GM18867 (cell line): ENCODE measurements at regions not wholly inside any gene's neighbourhood (a gene's known extent, or its start where the extent isn't known, plus 50 kb on each side); places are given as distances from the start of the nearest gene placed in this dataset.
"Not testable (repeated sequence)": the region's sequence is repeated elsewhere in the genome, so short reads cannot be mapped to it uniquely, and the experiment has no call there.

Experiments
- ATAC-seq: cut with Tn5 transposase; IDR thresholded peaks from one replicate; pipeline ENCODE4 v1.9.1; 2021; ENCODE audit warnings: mild to moderate bottlenecking, moderate library complexity; ENCODE audit not compliant: unreplicated experiment

DNA sequence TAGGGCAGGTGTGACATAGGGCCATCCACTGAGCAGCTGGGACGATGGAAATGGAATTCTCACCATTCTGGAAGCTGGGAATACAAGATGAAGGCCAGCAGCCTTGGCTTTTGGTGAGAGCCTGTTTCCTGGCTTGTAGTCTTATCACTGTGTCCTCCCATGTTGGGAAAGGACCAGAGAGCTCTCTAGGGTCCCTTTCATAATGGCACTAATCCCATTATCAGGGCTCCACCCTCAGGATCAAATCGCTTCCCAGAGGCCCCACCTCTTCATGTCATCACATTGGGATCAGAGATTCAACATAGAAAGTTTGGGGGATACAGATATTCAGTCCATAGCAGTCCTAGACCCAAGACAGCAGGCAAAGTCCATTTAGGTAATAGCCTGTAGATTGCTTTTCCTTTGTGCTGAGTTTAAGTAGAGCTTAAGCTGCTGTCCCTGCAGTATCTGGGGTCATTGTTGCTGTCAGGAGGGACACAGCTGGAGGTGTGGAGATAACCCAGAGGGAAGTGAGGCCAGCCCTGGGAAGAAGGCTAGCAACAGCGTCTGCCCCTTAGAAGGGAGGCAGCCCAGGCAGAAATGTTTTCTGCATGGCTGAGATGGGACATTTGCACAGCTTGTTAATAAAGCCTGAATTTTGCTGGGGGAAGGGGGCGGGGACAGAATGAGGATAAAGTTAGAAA, 136.5 kb upstream of the GPR12 start:
- ATAC-seq: no peak

DNA sequence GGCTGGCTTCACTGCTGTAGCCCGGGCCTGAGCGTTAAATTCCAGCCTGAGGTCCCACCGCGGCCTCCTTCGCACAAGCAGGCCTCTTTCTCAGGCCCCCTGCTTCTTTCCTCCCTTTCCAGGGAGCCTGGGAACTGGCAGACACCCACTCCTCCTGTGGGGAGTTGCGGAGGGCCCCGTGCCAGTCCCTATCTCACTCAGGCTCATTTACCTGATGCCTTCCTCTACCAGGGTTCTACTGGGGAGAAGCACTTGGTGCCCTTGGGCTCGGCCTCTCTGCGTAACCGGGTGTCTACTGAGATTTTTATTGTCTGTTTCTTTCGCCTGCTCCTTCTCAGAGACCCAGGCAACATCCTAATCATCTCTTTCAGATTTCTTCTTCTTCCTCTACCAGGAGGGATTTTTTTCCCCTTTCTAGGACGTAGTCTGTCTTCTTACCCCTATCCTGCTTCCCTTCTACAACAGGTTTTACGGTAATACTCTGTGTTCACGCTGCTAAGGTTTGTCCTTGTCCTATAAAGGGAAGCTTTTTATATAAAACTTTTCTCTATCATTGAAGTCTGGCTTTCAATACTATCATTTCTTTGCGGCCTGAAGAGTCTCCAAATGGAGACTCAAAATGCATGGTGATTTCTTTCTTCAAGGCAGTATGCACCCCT, 135.4 kb upstream of the GPR12 start:
- no peak for ATAC-seq

DNA sequence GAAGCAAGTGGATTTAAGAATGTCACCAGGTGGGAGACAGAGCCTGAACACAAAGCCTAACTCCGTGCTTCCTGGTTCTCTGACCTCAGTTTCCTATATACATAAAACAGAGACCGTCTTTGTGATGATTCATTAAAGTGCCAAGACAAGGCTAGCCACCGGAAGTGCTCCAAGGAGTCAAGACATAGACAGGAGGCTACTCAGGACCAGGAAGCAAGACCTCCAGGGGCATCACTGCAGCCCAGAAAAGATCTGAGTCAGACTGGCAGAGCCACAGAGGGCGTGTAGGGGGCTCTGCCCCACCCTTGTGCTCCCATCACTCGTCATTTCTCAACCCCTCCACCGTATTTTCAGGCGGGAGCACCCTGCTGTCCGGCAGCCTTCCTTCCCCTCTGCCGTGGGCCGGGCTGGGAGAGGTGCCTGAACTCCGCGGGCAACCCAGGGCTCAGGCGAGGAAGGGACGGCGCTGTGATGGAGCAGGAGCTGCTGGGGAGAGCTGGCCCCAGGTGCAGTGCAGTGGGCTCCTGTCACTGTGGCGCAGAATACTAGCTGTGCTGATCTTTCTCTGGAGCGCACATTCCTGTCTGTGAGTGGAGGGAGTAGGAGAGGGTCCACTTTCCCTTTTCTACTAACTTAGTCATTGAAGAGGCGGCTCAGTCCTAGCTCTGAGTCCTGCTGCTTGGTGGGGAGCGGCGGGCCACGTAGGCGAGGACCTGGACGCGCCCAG, 134.7 kb upstream of the GPR12 start:
- ATAC-seq: no peak

DNA sequence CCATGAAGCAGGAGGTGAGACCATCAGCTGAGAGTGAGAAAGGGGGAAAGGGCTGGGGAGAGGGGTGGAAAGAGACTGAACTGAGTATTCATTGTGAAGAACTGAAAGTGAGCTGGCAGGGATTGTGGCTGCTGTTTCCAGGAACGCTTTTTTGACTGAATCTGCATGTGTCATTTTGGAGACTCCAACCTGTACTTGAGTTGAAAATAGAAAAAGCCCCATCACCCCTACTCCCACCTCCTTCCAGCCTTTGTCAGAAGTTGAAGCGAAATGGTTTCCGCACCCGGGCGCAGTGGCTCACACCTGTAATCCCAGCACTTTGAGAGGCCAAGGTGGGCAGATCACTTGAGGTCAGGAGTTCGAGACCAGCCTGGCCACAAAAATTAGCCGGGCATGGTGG, 128.0 kb upstream of the GPR12 start:
- no peak for ATAC-seq

DNA sequence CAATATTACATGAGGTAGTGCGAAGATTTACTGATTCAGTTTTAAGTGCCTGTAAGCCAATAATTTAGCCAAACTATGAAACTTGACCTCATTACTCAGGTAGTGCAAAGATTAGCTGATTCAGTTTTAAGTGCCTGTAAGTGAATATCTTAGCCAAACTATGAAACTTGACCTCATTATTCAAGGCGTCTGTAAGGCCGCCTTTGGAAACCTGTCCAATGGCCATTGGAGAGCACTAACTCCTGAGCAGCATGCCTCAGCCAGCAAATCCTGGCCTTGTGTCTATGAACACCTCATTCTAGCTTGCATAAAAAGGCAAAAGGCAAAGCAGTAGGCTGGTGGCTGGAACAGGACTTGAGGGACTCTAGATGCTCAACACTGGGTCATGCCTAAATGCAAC, 127.0 kb upstream of the GPR12 start:
- ATAC-seq: no peak

DNA sequence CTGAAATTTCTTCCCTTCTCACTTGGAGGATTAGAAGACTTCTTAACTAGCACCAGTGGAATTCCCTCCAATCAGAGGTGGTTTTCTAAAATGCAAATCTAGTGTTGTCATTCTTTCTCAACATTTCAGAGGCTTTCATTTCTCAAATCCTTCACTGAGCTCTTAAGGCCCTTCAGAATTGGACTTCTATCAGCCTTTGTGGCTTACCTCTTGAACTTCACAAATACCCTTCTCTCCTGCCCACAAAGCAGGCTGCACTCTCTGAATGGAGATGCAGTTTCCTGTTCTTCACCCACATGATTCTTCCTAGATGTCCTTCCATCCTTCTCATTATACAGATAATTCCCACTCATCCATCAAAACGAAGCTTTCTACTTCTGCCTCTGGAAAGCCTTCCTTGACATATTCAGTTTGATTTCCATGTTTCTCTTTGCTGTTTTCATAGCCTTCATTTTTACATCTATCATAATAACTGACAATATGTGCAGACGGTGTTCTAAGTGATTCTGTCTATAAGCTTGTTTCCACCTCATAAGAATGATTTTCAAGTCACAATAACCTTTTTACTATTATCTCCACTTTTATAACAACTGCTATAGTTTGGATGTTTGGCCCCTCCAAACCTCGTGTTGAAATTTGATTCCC, 123.1 kb upstream of the GPR12 start:
- ATAC-seq: no peak

DNA sequence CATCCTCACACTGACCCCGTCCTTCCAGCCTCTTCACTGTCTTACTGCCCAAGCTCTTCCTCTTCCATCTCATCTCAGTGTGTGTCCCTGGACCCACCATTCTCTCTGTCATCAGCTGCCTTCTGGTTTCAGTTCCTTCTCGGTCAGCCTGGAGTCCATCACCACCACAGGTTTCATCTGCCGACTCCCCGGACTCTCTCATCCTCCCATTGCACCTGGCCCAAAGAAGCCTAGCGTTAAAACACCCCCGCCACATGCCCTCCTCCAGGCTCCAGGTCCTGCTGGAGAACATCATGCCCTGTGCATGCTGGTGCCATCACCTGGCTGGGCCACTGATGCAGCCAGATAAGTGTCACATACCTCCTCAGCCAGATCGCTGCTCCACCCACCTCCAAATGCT, 122.1 kb upstream of the GPR12 start:
- ATAC-seq: no peak

DNA sequence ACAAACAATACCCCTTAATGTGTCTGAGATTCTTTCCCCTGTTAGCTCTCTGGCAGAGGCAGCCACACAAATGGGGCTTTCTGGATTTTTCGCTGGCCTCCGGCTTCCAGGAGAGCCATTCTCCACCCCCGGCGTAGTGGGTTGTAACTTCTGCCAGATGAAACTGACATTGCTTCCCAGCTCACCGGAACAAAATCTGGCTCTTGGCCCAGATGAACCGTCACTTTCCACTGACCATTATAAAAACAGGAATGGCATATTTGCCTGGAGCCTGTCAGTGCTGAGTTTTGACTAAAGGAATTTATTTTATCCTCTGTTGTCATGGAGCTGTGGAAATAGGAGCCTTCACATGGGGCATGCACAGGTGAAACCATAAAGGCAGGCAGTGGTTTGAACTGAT, 120.6 kb upstream of the GPR12 start:
- ATAC-seq: no peak

DNA sequence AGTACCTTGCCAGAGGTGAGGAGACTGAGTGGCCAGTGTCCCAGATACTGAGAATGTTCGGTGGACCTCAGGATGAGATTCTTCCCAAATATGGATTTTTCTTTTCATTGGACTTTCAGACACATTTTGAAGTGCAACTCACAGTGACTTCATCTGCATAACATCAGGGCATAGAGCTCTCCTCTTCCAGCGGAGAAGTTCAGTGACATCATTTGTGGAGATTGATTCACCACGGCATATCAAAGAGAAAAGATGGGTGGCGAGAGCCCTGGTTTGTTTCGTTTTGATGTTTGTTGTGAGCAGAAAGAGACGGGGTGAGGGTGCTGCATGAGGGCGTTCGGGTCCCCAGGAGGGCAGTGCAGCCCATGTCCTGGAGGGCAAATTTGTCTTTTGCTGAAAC, 120.1 kb upstream of the GPR12 start:
- no peak for ATAC-seq

DNA sequence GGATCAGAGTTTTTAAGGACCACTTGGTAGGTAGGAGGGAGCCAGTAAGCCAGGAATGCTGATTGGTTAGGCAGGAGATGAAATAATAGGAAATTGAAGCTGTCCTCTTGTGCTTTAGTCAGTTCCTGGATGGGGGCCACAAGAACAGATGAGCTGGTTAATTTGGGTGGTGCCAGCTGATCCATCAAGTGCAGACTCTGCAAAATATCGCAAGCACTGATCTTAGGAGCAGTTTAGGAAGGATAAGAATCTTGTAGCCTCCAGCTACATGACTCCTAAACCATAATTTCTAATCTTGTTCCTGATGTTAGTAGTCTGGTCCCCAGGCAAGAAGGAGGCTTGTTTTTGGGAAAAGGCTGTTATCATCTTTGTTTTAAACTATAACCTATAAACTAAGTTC, 117.9 kb upstream of the GPR12 start:
- ATAC-seq: no peak

DNA sequence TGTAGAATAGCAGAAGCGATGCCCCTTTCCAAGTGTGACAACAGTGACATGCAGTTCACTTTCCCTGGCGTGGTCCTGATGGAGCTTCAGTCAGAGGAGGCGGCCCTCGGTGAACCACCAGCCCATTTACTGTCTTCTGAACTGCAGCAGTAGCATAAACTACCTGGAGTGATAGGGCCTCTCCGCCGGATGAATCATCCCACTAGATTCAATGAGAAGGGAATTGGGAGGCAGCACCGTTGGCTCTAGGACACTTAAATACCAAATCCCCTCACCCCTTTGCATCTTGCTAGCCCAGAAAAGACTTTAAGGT, 112.8 kb upstream of the GPR12 start:
- no peak for ATAC-seq

DNA sequence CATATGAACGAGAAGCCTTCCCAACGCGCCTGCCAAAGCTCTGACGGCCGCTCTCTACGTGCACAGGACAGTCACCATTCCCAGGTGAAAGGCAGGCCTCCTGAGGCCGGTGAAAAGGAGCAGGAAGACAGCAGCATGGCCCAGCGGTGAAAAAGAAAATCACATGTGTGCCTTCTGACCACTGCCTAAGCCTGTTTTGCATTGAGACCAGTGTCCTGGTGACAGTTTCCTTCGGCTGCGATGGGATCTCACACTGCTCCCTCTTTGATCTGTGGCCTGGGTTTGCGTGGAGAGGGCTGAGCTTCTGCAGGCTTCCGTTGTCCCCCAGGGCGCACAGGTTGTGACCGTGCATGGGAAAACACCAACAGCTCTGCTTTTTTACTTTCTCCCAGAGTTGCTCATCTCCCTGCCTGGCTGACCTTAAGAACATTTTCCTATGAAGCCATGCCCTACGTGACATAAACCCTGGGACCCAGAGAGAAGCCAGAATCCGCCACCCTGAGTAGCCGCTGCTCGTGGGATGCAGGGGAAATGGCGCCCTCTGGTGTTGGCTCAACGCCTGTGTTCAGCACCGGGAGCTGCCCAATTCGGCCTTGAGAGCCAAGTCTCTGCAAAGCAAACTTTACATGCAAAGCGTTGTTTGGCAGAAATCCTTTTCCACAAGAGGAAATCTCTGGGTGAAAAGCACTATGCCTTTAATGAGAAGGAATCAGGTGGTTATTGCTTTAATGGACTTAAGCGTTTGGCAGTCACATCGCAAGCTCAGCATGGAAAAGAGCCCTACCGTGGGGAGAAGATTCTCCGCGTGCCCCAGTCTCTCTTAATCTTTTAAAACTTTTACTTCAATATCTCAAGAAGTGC, 112.2 kb upstream of the GPR12 start:
- ATAC-seq: no peak

DNA sequence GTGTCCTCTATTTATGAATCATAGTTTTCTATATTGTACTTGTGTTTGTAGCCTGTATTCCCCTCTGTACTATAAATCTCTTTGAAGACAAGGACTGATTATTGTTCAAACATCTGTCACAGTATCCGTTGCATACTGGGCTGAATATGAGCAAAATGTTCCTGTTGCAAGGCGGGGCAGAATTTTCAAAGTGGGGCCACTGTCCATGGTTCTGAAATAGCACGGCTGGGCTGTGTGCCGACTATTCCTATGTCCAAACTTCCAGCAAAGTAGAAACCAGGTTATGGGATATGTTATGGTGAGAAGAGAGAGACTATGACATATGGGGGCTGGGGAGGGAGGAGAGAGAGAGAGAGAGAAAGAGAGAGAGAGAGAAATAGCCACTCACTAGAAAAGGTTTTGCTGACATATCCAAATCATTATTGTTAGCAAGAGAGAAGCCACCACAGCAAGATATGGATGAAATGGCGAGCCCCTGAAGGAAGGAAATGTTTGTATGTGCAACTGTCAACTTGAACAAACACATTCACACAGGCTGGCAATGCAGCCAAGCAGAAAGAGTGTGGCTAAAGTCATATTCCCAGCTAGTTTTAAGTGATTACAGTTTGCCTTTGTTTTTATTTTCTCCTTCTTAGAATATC, 107.0 kb upstream of the GPR12 start:
- no peak for ATAC-seq

DNA sequence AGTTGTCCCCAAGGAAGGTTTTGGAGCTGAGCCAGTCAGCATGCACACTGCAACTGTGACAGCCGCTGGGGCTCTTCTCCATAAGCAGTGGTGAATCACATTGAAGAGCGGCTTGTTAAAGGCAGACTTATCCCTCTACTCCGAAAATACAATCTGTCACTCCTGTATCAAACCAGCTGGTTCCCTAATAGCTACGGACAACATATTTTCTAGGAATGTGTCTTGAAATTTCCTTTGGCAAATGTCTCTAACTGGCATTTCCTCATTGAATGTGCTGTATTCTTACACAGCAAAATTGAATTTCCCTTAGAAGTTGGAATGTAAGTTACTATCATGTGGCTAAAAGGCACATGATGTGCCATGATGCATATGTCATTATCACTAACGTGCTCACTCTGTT, 104.0 kb upstream of the GPR12 start:
- ATAC-seq: no peak

DNA sequence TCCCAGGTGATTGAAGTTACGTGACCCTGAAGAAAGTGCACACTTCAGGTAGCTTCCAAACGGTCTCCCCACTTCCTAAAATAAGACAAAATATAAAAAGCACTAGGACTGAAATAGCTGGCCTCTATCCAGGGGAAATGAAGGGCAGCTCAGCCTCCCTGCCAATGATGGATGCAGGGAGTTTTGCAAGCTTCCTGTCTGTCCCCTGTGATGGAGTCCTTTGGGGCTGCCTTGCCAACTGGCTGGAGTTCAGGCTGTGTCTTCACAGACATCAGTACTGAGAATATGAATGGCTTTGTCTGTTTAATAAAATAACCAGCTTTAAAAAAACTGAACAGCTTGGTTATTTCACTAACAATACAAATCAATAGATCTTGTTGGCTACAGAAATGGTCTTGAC, 101.4 kb upstream of the GPR12 start:
- no peak for ATAC-seq

DNA sequence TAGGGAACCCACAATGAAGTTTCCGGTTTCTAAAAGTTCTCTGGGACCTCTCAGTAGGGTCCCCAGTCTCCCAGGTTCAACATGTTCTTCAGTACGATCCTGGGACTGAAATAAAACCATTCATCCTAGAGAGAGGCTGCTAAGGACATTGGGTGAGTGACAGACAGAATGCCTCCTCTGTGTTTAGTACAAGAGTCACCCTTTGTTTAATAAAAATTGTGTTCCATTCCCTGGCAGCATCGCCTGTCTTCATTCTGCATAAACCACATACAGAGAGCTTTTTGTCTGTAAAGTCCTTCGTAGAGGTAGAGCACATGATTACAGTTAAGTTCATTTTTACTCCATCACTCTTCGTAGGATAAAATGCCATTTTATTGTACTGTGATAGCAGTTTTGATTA, 95.3 kb upstream of the GPR12 start:
- ATAC-seq: no peak

DNA sequence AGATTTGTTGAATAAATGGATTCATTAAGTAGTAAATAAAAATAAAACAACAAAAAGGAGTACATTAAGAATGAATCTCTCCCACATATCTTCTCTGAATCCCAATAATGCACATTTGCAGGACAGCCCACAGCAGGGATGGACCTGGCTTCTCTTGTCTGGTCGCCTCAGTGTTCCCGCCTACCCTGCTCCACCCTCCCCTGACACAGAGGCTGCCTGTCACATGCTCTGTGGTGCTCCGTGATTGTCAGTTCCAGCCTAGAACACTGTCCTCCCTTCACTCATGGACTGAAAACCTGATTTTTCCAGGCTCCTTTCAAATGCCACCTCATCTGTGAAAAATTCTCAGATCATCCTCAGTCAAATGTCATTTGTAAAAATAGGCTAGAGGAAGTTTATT, 94.5 kb upstream of the GPR12 start:
- ATAC-seq: no peak

DNA sequence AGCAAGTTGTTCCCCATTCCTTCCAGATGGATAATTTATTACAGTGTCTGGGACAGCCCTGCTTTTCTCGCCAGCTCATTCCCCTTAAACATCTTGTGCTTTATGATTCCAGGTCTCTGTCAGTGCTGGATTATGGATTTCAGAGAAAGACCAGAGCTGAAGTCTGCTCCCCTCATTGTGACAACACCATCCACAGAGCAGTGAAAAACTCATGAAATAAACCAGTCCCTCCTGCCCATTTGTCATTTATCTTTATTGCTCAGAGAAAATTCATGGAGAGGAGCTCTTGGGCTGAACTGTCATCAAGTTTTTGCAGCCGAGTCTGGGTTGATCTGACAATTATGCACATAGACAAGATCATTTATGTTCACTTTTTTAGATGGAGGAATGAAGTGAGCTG, 92.7 kb upstream of the GPR12 start:
- no peak for ATAC-seq

DNA sequence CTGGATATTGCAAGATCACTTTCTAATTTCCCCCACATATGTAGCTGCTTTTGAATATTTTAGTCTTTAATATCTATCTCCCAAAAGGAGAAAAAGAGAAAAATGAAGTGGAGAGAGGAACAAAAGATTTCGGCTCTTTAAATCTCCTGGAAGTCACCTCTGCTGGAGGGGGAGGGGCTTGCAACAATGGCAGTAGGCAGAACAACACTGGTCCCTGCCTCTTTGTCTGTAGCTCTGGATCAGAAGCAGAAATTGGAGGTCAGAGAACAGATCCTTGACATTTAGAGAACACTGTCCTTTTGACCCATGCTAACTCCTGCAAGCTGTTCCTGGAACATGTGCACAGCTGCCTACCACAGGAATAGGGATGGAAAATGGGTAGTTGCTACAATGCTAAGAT, 86.7 kb upstream of the GPR12 start:
- ATAC-seq: no peak

DNA sequence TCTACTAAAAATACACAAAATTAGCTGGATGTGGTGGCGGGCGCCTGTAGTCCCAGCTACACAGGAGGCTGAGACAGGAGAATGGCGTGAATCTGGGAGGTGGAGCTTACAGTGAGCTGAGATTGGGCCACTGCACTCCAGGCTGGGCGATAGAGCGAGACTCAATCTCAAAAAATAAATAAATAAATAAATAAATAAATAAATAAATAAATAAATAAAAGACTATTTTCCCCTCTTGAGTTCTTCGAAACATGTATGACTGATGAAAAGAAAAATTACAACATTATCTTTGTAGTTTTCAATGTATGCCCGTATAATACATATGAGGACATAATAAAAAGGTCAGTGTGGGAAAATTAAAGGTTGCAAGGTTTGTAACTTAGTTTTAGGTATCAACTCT, 84.5 kb upstream of the GPR12 start:
- ATAC-seq: not testable (repeated sequence)

DNA sequence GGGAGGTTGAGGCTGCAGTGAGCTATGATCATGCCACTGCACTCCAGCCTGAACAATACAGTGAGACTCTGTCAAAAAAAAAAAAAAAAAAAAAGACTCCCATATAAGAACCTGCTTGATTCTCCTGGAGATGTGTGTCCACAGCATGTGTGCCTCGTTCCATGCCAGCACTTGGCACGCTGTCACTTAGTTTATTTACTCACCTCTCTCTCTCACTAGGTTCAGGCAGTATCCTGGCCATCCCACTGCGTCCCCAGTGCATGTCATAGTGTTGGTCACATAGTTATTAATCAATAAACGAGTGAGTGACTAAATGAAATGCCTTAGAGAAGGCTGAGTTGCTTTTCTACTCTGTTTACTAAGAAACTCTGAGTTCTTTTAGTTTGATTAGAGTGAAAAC, 79.1 kb upstream of the GPR12 start:
- no peak for ATAC-seq
